IMR-90 (cell line): ENCODE measurements at regions not wholly inside any gene's neighbourhood (a gene's known extent, or its start where the extent isn't known, plus 50 kb on each side); places are given as distances from the start of the nearest gene placed in this dataset.

Experiments
- ATAC-seq: fragments of 200-7000 bp; cut with Tn5 transposase; 2 replicates; pipeline ENCODE4 v1.9.1; 2020; ENCODE audit warnings: low read depth, mild to moderate bottlenecking, moderate library complexity
- BruUV-seq: library from RNA; stranded (reverse); fragments of 400-500 nt; replicated peaks from 2 replicates; lab custom pipeline; 2021; lab: Mats Ljungman, UMichigan
- CTCF ChIA-PET: fragments of 300-600 bp; formaldehyde crosslinking; extraction: SDS; loops from one replicate; lab custom pipeline; 2021; ENCODE audit warnings: antibody characterized with exemption; lab: Yijun Ruan, JAX
- POLR2A ChIA-PET: fragments of 300-600 bp; sonication (Branson Sonifier 250); formaldehyde crosslinking; loops from one replicate; lab custom pipeline; 2022; ENCODE audit warnings: antibody characterized with exemption; ENCODE audit not compliant: unreplicated experiment; lab: Charles Lee
- DNase-seq: peaks from one replicate; pipeline ENCODE4 v3.0.0; 2013
- H2AFZ ChIP-seq: replicated peaks from 2 replicates; pipeline ENCODE3; 2013; ENCODE audit warnings: low read length, mild to moderate bottlenecking; ENCODE audit not compliant: poor library complexity
- H2AK5ac ChIP-seq: 2 replicates; pipeline ENCODE4 v1.6.1; 2013; ENCODE audit warnings: low read depth, low read length, inconsistent platforms
- H2AK9ac ChIP-seq: replicated peaks from 2 replicates; pipeline ENCODE3; 2013; ENCODE audit warnings: mild to moderate bottlenecking, low read depth, low read length, moderate library complexity; ENCODE audit not compliant: poor library complexity
- H2BK120ac ChIP-seq: 2 replicates; pipeline ENCODE4 v1.6.1; 2013; ENCODE audit warnings: low read depth, low read length, inconsistent platforms
- H2BK15ac ChIP-seq: 3 replicates; pipeline ENCODE4 v1.6.1; 2013; ENCODE audit warnings: low read depth, low read length, inconsistent platforms
- H2BK20ac ChIP-seq: 2 replicates; pipeline ENCODE4 v1.6.1; 2013; ENCODE audit warnings: low read depth, mild to moderate bottlenecking, inconsistent platforms, low read length, moderate library complexity
- H2BK5ac ChIP-seq: 2 replicates; pipeline ENCODE4 v1.6.1; 2013; ENCODE audit warnings: mild to moderate bottlenecking, low read depth, low read length, inconsistent platforms; ENCODE audit not compliant: poor library complexity, severe bottlenecking
- H3K14ac ChIP-seq: replicated peaks from 2 replicates; pipeline ENCODE4 v1.6.1; 2013; ENCODE audit warnings: low read depth, low read length, inconsistent platforms
- H3K18ac ChIP-seq: 2 replicates; pipeline ENCODE4 v1.6.1; 2013; ENCODE audit warnings: low read depth, low read length, control low read depth
- H3K23ac ChIP-seq: 2 replicates; pipeline ENCODE4 v1.6.1; 2013; ENCODE audit warnings: low read depth, low read length, inconsistent platforms
- H3K27ac ChIP-seq: 2 replicates; pipeline ENCODE4 v1.5.1; 2013; ENCODE audit warnings: mild to moderate bottlenecking, control low read depth, low read length; ENCODE audit not compliant: insufficient read depth
- H3K27me3 ChIP-seq: 2 replicates; pipeline ENCODE4 v1.6.1; 2013; ENCODE audit warnings: low read length; ENCODE audit not compliant: control insufficient read depth, insufficient read depth
- H3K36me3 ChIP-seq: 2 replicates; pipeline ENCODE4 v1.6.1; 2013; ENCODE audit warnings: low read length, mixed read lengths; ENCODE audit not compliant: control insufficient read depth, insufficient read depth
- H3K4ac ChIP-seq: 2 replicates; pipeline ENCODE4 v1.6.1; 2013; ENCODE audit warnings: low read depth, low read length, inconsistent platforms
- H3K4me1 ChIP-seq: 2 replicates; pipeline ENCODE4 v1.6.1; 2013; ENCODE audit warnings: low read length, mixed read lengths; ENCODE audit not compliant: control insufficient read depth, insufficient read depth
- H3K4me2 ChIP-seq: 2 replicates; pipeline ENCODE4 v1.6.1; 2013; ENCODE audit warnings: low read depth, mild to moderate bottlenecking, control low read depth, low read length, moderate library complexity
- H3K4me3 ChIP-seq: 2 replicates; pipeline ENCODE4 v1.5.1; 2013; ENCODE audit warnings: low read depth, mild to moderate bottlenecking, control low read depth, low read length, moderate library complexity; ENCODE audit not compliant: insufficient read depth
- H3K56ac ChIP-seq: 2 replicates; pipeline ENCODE4 v1.6.1; 2013; ENCODE audit warnings: low read length, inconsistent platforms; ENCODE audit not compliant: insufficient read depth; ENCODE audit errors: extremely low read depth
- H3K79me1 ChIP-seq, 2 experiments: 2 replicates each; pipeline ENCODE4 v1.6.1; 2013; ENCODE audit warnings: low read length in 2 of 2, inconsistent platforms in 1 of 2, low read depth in 1 of 2
- H3K9ac ChIP-seq: 2 replicates; pipeline ENCODE4 v1.6.1; 2013; ENCODE audit warnings: low read depth, low read length, control low read depth
- H3K9me1 ChIP-seq: 2 replicates; pipeline ENCODE4 v1.6.1; 2013; ENCODE audit warnings: low read length, inconsistent platforms; ENCODE audit not compliant: insufficient read depth
- H3K9me3 ChIP-seq: 2 replicates; pipeline ENCODE4 v1.6.1; 2013; ENCODE audit warnings: low read length; ENCODE audit not compliant: control insufficient read depth, insufficient read depth
- H4K20me1 ChIP-seq: 2 replicates; pipeline ENCODE4 v1.6.1; 2013; ENCODE audit warnings: low read length, inconsistent platforms; ENCODE audit not compliant: insufficient read depth
- H4K5ac ChIP-seq: 2 replicates; pipeline ENCODE4 v1.6.1; 2013; ENCODE audit warnings: mild to moderate bottlenecking, low read depth, low read length, control low read depth
- H4K8ac ChIP-seq, 2 experiments: 2 replicates each; pipeline ENCODE4 v1.6.1; 2013; ENCODE audit warnings: low read depth in 2 of 2, low read length in 2 of 2, control low read depth in 1 of 2, inconsistent platforms in 1 of 2
- H4K91ac ChIP-seq: 2 replicates; pipeline ENCODE4 v1.6.1; 2013; ENCODE audit warnings: low read depth, low read length, inconsistent platforms; ENCODE audit not compliant: insufficient read depth
- BHLHE40 ChIP-seq: fragments of 150-350 bp; IDR thresholded peaks from 2 replicates; pipeline ENCODE4 v1.6.1; 2016; ENCODE audit warnings: mild to moderate bottlenecking, low read depth, low read length
- CEBPB ChIP-seq: IDR thresholded peaks from 2 replicates; pipeline ENCODE4 v1.6.1; 2012; ENCODE audit warnings: low read depth, low read length, improper control_type of control experiment
- CHD1 ChIP-seq: IDR thresholded peaks from 2 replicates; pipeline ENCODE4 v1.6.1; 2012; ENCODE audit warnings: low read depth, low read length, improper control_type of control experiment
- CTCF ChIP-seq: conservative IDR thresholded peaks from 2 replicates; pipeline ENCODE4 v1.5.1; 2012; ENCODE audit warnings: mild to moderate bottlenecking, low read depth, low read length, improper control_type of control experiment
- ELK1 ChIP-seq: fragments of 150-350 bp; IDR thresholded peaks from 2 replicates; pipeline ENCODE4 v1.6.1; 2016; ENCODE audit warnings: low read depth, mild to moderate bottlenecking, low read length, moderate library complexity, borderline replicate concordance
- FOS ChIP-seq: fragments of 150-350 bp; IDR thresholded peaks from 2 replicates; pipeline ENCODE4 v1.6.1; 2016; ENCODE audit warnings: low read depth, low read length
- MAFK ChIP-seq: IDR thresholded peaks from 2 replicates; pipeline ENCODE4 v1.6.1; 2012; ENCODE audit warnings: low read depth, low read length, improper control_type of control experiment
- MAZ ChIP-seq: IDR thresholded peaks from 2 replicates; pipeline ENCODE4 v1.6.1; 2012; ENCODE audit warnings: low read depth, mild to moderate bottlenecking, low read length, improper control_type of control experiment, moderate library complexity, borderline replicate concordance
- MXI1 ChIP-seq: IDR thresholded peaks from 2 replicates; pipeline ENCODE4 v1.6.1; 2012; ENCODE audit warnings: low read depth, mild to moderate bottlenecking, low read length, moderate library complexity, borderline replicate concordance
- POLR2A ChIP-seq: IDR thresholded peaks from 2 replicates; pipeline ENCODE4 v1.6.1; 2012; ENCODE audit warnings: mild to moderate bottlenecking, low read depth, low read length
- RAD21 ChIP-seq: IDR thresholded peaks from 2 replicates; pipeline ENCODE4 v1.6.1; 2012; ENCODE audit warnings: low read length, improper control_type of control experiment
- RCOR1 ChIP-seq: IDR thresholded peaks from 2 replicates; pipeline ENCODE4 v1.6.1; 2012; ENCODE audit warnings: mild to moderate bottlenecking, low read length, improper control_type of control experiment; ENCODE audit not compliant: insufficient replicate concordance
- USF2 ChIP-seq: fragments of 150-350 bp; IDR thresholded peaks from 2 replicates; pipeline ENCODE4 v1.6.1; 2017; ENCODE audit warnings: mild to moderate bottlenecking, antibody characterized with exemption, low read length, low read depth
- WGBS, 2 experiments: methylation state at CpG; one replicate each; pipeline versions ENCODE4 v1.1.5 to v1.1.7; 2013; ENCODE audit warnings: missing lambda C conversion rate in 2 of 2; ENCODE audit not compliant: insufficient read length in 1 of 2; ENCODE audit errors: extremely low coverage in 2 of 2; 5-methylcytosine and 5-hydroxymethylcytosine counted together
- dilution Hi-C: fragments of 300-500 bp; cut with HindIII; formaldehyde crosslinking; loops from one replicate; pipeline ENCODE4 v1.14.3; 2018; ENCODE audit warnings: low sequenced_read_pairs; ENCODE audit not compliant: unreplicated experiment
- in situ Hi-C: fragments of 300-500 bp; cut with MboI; formaldehyde crosslinking; loops from 3 replicates; pipeline ENCODE4 v1.14.3; 2019; ENCODE audit warnings: low sequenced_read_pairs, inconsistent platforms, mixed read lengths
- intact Hi-C: fragments of 100-400 bp; cut with micrococcal nuclease; formaldehyde crosslinking; loops from 2 replicates; pipeline ENCODE4 v1.10.0; 2022

- Histone ChIP-seq H3K79me1 (no peaks in the 10 kb centered on the region), H3K27ac (no peak overlapping the region), H3K4me3 (no peak overlapping the region), H3K18ac (no peak overlapping the region), H3K56ac (no peak overlapping the region), H4K8ac (no peak overlapping the region), H3K4ac (no peak overlapping the region), H3K9me3 (no peaks in the 10 kb centered on the region), H3K9ac (no peak overlapping the region), H2AK5ac (no peak overlapping the region), H2BK120ac (no peak overlapping the region), H3K4me2 (no peak overlapping the region), H4K91ac (no peak overlapping the region), H3K36me3 (no peaks in the 10 kb centered on the region), H2BK5ac (no peak overlapping the region), H4K5ac (no peak overlapping the region), H2BK20ac (no peak overlapping the region), H4K20me1 (no peaks in the 10 kb centered on the region), H2AFZ (no peak overlapping the region), H2AK9ac (no peak overlapping the region), H2BK15ac (no peak overlapping the region), H3K23ac (no peak overlapping the region), H3K4me1 (no peaks in the 10 kb centered on the region), H3K27me3 (peaks cover 7% of the 10 kb centered on the region), H3K9me1 (no peaks in the 10 kb centered on the region), H3K14ac (no peak overlapping the region)
- no TSS peak for BruUV-seq
- DNase-seq (no peak), ATAC-seq (no peak)
- dilution Hi-C loops (no loop called here), intact Hi-C loops (no loop called here), in situ Hi-C loops (no loop called here)
- CTCF ChIA-PET, result no interaction called here
- TF ChIP-seq RCOR1 (no peak), RAD21 (no peak), ELK1 (no peak), MAFK (no peak), CTCF (no peak), CHD1 (no peak), BHLHE40 (no peak), MAZ (no peak), FOS (no peak), MXI1 (no peak), POLR2A (no peak), CEBPB (no peak), USF2 (no peak)
- POLR2A ChIA-PET, result no interaction called here
- no CpG with 5 or more reads among the region's 5 CpGs for WGBS, 2 experiments
Measured at GRCh38 chr4:184890499-184890898, 64.7 kb upstream of the ACSL1 start.
